ENCODE measurements at regions not wholly inside any gene's neighbourhood (a gene's known extent, or its start where the extent isn't known, plus 50 kb on each side); places are given as distances from the start of the nearest gene placed in this dataset.

DNA sequence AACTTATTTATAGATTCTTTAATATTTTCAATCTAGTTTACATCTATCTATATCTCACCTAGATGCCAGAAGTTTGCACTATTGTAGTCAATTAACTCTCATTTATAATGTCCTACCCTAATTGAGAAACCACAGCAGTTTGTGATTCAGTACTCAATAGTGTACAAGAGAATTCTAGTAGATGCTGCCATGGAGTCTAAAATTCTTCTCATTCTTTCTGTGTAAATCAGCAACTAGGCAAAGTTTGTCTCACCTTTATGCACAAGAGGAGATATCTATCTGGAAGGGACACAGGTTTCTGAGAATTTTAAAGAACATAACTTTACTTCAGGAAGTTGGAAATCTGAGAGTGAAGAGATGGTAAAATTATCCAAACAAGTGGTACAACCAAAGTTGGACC is 173.0 kb upstream of the FBXL7 start:
- DNase-seq, result no peak

DNA sequence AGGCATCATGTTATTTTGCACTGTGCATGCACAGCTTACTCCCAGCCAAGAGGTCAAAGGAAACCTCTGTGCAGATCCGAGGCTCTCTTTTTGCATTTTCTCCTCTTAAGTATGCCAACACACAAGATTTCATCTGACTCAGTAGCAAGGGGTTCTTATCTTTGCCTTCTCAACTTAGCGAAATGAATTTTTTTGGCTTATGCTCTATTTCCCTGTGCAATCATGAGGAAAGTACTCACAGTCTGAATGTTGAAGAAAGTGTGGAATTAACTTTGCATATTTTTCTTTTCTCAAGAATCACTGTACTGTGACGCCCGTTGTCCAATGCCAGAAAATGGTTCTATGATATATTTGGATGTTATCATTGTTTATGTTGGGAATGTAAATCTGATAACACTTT is 173.5 kb upstream of the FBXL7 start:
- DNase-seq, result no peak

DNA sequence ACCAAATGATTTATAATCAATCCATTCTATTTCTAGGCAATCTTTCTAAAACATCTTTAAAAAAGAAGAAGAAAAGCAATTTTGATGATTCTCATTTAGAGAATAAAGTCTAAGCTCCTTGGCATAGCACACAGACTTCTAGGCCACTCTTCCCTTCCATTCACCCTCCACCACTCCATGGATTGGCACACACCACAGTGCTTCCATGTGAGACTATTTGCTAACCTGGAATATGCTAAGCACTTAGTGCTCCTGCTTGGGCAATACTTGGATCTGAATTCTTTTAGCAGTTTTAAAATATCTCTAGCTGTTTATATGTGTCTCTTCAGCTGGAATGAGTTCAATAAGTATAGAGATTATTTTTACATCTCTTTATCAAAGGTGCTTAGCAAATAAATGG is 177.6 kb upstream of the FBXL7 start:
- no peak for DNase-seq

- no peak for DNase-seq
These were observed 178.2 kb upstream of the FBXL7 start for GRCh38 chr5:15321776-15322175.

DNA sequence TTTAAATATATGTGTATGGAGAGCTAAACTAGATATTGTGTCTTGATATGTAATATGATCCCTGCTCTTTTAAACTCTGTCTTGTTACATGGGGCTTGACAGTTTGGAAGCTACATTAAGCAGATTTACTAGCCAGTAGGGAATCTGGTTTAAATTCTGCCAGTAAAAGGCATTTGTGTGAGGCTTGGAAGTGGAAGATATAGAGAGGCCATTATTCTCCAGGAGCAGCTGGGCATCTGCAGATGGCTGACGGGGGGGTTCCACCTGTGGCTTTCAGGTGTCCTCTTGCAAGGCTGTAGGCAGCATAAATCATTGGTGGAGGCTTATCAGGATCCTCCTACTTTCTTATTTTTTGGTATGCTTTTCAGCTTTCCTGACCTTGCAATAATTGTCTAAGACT is 179.1 kb upstream of the FBXL7 start:
- no peak for DNase-seq

- no peak for DNase-seq
These were observed 194.8 kb upstream of the FBXL7 start for GRCh38 chr5:15304914-15305834.

DNA sequence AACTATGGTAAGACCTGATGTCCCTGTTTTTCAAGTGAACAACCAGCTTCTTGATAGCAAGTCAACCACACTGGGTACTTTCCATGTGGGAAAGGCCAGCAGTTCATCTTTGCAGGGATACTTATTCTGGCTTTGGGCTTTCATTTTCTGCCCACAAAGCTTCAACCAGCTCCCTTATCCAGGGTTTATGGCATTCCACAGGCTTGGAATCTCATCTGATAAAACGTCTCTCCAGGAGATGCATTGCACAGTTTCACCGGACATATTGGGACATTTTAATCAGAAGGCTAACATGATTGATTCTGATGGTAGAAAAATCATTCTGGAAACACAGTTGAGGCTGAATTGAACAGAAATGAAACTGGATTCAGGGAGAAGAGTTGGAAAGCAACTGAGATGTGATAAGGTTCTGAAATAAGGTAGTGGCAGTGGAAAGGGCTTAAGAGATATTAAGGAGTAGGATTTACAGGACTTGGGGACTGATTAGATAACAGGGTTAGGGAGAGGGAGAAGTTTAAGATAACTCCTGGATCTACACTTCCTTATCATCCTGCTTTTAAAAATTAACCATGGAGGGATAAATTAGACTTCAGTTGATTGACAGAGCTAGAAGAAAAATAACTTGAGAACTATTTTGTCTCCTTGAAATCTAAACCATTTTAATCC is 195.8 kb upstream of the FBXL7 start:
- DNase-seq, result no peak

DNA sequence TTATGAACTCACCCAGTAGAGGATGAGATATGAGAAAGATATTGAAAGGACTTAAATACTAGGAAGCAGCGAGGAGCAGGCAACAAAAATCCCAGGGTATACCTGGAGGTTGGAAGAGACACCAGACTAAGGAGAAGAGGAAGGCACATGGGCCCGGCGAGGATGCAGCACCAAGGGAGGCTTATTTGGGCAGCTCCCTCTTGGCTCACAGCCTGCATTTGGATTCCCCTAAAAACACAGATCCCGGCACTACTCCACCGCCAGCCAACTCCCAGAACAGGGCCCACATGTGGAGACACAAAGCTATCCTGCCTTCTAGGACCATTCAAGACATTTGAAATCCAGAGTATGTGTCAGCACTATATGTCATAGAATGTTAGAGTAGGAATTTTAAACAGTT is 199.8 kb upstream of the FBXL7 start:
- DNase-seq, result no peak

- DNase-seq, result no peak
These were observed 209.0 kb upstream of the FBXL7 start for GRCh38 chr5:15290953-15291352.

DNA sequence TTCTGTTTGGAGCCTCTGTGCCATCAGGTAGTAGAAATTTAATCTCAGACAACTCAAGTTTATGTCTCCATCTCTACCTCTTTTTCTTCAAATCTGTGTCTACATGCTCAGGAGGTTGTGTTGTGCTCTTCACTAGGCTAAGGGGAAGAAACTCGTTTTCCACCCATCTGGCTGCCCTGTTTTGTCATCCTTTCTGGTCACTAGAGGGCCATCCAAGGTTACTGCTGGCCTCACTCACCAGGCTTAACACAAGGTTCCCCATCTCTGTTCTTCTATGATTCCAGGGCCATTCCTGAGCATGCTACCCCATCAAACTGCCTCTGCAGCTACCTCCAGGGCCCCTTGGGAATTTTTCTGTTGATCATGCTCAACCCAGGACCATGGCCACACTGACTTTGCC is 213.3 kb upstream of the FBXL7 start:
- DNase-seq, result no peak

DNA sequence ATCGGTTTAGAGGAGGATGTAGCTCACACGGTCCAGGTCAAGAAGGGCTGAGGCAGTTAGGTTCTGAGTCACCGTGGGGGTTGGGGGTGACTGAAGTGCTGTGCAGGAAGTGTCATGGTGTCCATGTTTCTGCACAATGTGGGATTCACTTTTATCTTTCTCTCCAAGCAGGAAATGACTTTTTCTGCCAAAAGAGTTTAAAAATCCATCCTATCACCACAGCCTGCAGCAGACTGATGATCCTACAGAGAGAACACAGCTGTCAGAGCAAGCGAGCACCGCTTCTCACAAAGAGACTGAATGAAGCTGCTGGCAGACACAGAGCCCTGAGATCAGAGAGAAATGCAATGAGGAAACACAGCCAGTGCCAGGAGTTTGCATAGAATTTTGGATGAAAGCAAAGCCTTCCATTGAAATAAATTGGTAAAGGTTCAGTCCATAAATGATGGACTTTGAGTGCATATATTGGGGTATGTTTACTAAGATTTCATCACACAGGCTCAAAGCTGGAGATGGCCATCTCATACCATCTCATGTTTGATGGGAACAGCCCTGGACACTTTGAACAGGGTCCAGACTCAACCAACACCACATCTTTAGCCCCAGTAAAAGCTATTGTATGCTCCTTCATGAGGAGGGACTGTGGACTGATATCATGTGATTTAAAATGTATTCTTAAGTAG is 213.9 kb upstream of the FBXL7 start:
- DNase-seq, result no peak

DNA sequence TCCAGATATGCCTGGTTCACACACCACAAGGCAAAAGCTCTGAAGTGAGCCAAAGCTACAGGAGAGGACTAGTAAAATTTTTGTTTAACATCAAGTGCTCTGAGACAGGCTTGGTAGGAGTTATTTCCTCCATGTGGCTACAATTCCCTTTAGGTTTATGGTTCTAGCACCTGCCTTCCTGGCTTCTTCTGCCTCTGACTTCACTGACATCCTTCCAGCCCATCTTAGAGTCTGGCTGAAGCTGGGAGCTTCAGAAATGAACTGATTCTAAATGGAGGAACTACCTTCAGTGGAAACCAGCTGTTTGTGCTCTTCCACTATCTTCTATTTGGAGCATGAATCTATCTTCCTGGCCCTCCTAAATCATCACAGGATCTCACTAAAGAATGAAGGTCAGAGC is 215.3 kb upstream of the FBXL7 start:
- no peak for DNase-seq

DNA sequence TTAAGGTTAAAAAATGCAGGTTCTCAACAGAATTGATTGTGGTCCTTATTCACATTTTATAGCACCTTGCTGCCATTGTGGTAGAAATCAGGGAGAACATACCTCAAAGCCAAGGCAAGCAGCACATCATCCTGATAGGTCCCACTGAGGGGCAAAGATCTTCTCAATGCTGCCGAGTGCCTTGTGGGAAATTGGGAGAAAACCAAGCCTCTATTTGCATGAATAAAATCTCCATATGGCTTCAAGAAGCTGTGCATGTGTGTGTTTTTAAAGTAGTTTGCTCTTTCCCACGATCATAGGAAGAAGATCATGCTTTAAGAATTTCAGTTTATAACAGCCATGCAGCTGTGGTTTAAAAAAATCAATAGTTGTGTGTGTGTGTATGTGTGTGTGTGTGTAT is 216.9 kb upstream of the FBXL7 start:
- DNase-seq, result no peak

GRCh38 chr5:15282611-15283010 is 217.4 kb upstream of the FBXL7 start:
- no peak for DNase-seq

DNA sequence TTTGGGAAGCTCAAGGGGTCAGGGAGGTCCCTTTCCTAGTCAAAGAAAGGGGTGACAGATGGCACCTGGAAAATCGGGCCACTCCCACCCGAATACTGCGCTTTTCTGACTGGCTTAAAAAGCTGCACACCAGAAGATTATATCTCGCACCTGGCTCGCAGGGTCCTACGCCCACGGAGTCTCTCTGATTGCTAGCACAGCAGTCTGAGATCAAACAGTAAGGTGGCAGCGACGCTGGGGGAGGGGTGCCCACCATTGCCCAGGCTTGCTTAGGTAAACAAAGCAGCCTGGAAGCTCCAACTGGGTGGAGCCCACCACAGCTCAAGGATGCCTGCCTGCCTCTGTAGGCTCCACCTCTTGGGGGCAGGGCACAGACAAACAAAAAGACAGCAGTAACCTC is 228.4 kb upstream of the FBXL7 start:
- peak; percentile 29 for DNase-seq

- no peak for DNase-seq
These were observed 232.0 kb upstream of the FBXL7 start for GRCh38 chr5:15267966-15268365.

DNA sequence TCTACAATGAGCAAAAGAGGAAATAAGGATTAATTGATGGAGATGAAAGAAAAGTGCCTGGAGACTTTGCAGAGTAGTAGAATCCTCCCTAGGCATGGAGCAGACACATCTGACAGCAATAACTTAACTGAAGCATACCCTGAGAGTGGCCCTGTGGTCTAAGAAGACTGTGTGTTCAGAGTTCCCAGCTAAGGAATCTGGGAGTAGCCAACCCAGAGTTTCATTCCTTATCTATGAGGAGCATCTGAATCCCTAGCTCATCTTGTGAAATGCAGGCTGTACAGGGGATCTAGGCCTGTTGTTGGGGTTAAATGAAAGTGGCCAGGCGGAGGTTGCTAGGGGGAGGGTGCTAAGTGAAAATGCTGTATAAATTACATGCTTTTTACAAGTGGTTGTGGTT is 233.1 kb upstream of the FBXL7 start:
- DNase-seq, result no peak

DNA sequence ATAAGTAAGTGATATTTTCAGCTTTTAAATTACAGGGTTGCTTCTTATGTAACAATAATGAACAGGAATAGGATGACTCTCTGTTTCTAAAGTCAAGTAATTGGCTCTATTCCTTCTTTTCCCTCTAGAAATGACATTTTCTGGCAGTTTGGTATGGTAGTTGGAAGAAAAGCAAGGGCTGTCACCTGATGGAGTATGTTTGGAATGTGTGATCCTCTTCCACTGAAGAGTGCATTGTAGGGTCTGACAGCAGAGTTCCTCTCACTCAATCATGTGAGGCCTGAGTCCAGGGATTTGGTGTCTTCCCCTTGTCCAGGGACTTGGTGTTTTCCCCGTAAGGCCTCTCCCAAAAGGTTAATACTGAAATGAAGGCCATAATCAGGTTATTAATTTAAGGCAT is 233.8 kb upstream of the FBXL7 start:
- DNase-seq, result no peak

GRCh38 chr5:15263942-15264341 is 236.0 kb upstream of the FBXL7 start:
- DNase-seq, result no peak

DNA sequence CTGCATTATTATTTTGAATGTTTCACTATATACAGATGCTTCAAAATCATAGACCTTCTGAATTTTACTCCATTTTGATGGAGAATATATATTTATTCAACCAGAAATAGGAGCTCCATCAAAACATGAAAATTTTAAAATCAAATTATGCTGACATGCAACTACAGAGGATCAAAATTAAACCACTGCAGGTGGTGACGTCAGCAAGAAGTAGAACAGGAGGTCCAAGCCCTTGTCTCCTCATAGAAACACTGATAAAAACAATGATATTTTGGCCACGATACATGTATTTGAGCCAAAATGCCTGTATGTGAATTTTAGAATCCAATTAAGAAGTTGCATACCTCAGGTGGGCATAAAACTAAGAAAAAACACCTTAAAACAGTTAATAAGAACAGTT is 236.6 kb upstream of the FBXL7 start:
- no peak for DNase-seq

DNA sequence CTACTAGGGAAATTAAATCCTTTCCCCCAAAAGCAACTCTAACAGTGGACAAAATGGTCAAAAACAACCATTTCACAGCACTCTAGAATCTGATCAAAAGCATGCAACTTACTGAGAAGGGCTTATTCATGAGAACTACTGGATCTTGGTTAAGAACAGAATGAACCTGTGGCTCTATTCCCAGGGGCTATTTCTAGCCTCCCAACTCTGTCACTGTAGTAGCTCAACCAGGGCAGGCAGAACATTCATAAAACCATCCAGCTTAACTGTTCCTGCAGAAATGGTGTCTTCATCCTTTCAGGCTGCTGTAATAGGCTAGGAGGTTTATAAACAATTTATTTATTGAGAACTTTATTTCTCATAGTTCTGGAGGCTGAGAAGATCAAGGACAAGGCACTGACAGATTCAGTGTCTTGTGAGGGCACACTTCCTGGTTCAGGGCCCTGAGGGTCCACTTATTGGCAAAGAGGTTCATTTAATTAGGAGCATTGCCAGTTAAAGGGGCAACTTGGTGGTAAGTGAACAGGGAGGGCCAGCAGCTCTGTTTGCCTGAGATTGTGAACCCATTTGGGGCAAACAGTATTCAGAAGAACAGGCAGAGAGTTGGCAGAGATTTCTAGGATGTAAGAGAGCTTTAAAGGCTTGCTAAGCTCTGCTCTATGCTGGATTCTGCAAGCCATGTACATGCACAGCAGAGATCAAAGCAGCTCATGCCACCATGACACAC is 238.5 kb upstream of the FBXL7 start:
- no peak for DNase-seq

DNA sequence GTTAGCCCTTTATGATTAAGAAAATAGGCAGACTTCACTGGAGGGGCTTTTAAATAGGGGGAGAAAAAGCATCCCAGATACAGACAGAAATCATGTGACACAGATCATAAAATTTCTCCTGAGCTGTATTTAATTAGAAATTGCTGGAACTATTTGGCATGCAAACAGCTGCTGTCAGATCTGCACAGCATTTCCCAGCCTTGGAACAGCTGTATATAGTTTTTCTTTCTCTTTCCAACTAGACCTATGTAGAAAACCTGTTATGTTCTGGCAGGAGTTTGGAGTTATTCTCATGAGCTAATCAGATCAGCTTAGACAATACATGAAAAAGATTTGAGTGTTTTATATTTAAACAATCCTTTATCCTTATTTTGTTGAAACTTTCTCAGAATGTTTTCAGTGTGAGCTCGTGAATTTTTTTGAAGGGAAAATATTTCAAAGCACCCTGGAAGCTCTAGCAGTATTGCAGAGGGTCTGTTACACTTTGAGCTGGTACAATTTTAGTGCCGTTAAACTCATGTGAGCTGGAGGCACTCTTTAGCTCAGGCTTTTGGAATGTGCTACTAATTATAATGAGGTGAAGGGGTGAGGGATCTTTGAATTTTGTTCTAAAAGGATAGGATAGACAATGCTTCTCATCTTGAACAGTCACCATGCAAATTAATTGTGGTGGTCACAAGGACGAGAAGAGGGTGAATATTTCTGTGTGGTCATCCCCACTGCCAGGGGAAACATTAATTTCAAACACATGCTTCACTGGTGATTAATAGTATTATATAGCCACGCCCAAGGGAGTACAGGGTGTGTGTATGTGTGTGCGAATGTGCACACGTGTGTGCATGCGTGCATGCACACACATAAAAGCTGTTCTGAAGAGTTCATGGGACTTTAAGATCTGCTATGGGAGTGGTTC is 239.4 kb upstream of the FBXL7 start:
- DNase-seq, result no peak

Measured in DMS153 (cell line).